ENCODE measurements at regions not wholly inside any gene's neighbourhood (a gene's known extent, or its start where the extent isn't known, plus 50 kb on each side); places are given as distances from the start of the nearest gene placed in this dataset.

DNA sequence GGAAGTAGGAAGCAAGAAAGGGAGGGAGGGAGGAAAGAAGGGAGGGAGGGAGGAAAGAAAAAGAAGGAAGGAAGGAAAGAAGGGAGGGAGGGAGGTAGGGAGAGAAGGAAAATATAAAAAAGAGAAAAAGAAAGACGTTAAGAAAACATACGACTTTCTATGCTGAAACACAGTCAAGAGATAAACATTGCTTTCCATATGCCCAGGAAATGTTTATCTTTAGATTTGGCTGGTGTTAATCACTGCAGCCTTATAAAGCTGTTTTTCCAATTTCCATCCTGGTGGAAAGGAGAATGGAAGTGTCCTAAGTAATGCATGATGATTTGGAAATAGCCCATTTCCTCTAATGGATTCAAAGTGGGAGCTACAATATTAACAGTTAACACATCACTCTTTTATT is 524.3 kb downstream of the MTRR start:
- no peak for DNase-seq (ENCODE audit: low spot score)
- TF ChIP-seq, protein P1, sequence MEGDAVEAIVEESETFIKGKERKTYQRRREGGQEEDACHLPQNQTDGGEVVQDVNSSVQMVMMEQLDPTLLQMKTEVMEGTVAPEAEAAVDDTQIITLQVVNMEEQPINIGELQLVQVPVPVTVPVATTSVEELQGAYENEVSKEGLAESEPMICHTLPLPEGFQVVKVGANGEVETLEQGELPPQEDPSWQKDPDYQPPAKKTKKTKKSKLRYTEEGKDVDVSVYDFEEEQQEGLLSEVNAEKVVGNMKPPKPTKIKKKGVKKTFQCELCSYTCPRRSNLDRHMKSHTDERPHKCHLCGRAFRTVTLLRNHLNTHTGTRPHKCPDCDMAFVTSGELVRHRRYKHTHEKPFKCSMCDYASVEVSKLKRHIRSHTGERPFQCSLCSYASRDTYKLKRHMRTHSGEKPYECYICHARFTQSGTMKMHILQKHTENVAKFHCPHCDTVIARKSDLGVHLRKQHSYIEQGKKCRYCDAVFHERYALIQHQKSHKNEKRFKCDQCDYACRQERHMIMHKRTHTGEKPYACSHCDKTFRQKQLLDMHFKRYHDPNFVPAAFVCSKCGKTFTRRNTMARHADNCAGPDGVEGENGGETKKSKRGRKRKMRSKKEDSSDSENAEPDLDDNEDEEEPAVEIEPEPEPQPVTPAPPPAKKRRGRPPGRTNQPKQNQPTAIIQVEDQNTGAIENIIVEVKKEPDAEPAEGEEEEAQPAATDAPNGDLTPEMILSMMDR (conservative IDR thresholded peaks at IDR 0.05; ENCODE audit: low read depth), result no peak
- POLR2A ChIA-PET (ENCODE audit: low non-redundant PET), result no interaction called here
- CTCF ChIA-PET, result no interaction called here
- no peak overlapping the region for H3K27ac ChIP-seq

DNA sequence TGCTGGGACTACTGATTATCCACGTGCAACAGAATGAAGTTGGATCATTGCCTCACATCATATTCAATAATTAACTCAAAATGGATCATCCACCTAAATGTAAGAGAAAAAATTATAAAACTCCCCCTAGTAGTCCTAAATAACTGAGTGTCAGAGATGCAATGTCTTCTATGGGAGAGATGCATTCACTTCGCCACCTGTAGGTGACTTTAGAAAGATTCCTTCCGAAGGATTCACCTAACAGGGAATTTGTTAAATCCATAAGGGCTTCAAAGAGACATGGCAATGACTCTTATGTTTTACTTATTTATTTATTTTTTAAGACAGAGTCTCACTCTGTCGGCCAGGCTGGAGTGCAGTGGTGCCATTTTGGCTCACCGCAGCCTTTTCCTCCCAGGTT is 526.0 kb downstream of the MTRR start:
- no peak overlapping the region for H3K27ac ChIP-seq
- DNase-seq (ENCODE audit: low spot score), result no peak
- ChIA-PET POLR2A (ENCODE audit: low non-redundant PET) (no interaction called here), CTCF (no interaction called here)
- TF ChIP-seq, protein P1 (conservative IDR thresholded peaks at IDR 0.05; ENCODE audit: low read depth), result no peak

DNA sequence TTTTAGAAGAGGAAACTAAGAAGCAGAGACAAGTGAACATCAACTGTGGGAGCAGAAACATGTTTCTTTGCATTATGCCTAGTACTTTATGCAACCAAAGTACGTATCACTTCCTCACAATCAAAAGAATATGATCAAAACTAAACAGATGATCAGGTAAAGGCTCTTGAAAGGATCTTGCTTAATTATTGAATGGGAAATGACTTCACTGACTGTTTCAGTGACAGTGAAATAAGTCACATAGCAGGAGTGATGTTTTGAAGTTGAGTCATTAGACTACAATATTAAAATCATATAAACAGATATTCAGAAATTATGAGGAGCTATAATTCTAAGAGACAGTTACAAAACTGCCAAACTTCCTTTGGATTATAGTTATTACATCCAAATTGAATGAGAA is 527.3 kb downstream of the MTRR start:
- ChIA-PET CTCF (interaction anchor here (0.6 kb wide), 1 partner anchor 103 kb away, joined by 3 read pairs; no protein-coding TSS in a partner anchor), POLR2A (ENCODE audit: low non-redundant PET) (interaction anchor here (0.7 kb wide), 1 partner anchor 290 kb away, joined by 3 read pairs; no protein-coding TSS in a partner anchor)
- TF ChIP-seq, protein P1 (conservative IDR thresholded peaks at IDR 0.05; ENCODE audit: low read depth), result no peak
- H3K27ac ChIP-seq, result no peak overlapping the region
- no peak for DNase-seq (ENCODE audit: low spot score)

DNA sequence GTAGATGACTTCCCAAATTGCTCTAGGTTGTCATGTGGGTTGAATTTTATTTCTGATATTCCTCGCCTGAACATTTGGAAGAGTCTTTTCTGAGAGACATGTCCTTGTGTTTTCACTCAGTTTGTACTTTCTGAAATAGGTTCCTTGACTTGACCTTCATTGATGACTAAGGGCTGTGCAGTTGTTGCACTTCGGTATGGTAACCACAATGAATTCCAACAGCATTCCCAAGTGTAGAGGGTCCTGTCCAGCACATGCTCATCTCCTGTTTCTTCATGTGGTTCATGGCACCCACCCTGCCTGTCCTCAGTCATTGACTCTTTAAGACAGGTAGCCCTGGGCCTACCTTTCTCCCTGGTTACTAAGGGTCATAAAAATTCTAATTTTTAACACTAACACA is 527.8 kb downstream of the MTRR start:
- no peak for DNase-seq (ENCODE audit: low spot score)
- TF ChIP-seq, protein P1 (conservative IDR thresholded peaks at IDR 0.05; ENCODE audit: low read depth), result no peak
- ChIA-PET POLR2A (ENCODE audit: low non-redundant PET) (interaction anchor here (0.7 kb wide), 1 partner anchor 291 kb away, joined by 3 read pairs; no protein-coding TSS in a partner anchor), CTCF (no interaction called here)
- no peak overlapping the region for H3K27ac ChIP-seq

DNA sequence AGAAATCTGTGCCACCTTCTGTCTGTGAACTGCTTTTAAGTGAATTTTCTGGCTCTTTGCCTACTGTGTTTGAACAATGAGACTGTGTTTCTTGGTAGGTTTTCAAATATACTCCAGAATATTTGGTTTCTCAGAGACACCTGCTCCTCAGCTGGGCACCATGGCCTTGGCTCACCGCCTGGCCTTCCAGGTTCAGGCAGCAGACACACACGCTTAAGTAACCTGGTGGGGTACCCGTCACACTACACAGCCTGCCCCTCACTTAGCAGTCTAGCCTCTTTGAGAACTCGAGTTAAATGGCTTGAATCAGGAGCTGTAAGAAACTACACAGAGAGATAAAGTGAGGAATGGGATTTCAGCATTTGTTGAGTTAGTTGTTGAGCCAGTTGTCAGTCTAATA is 530.5 kb downstream of the MTRR start:
- TF ChIP-seq, protein P1 (conservative IDR thresholded peaks at IDR 0.05; ENCODE audit: low read depth), result no peak
- DNase-seq (ENCODE audit: low spot score), result no peak
- no peak overlapping the region for H3K27ac ChIP-seq
- POLR2A ChIA-PET (ENCODE audit: low non-redundant PET), result no interaction called here
- CTCF ChIA-PET, result no interaction called here

DNA sequence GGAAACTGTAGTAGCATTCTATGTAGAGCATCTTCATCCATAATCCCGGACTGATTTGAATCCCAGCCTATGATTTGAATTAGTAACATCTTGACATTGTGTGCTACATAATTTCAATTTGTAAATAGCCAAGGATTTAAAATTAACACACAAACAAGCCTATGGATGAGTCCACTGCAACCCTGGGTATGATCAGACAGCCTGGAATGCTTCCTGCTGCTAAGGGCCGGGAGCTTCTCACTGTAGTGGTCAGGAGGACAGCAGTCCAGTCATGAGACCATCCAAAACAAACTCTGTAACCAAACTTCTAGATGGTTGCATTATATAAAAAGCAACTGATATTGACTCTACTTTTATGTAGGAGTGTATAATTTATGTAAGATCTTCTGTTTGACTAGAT is 539.3 kb downstream of the MTRR start:
- no peak overlapping the region for H3K27ac ChIP-seq
- ChIA-PET POLR2A (ENCODE audit: low non-redundant PET) (no interaction called here), CTCF (no interaction called here)
- TF ChIP-seq, protein P1 (conservative IDR thresholded peaks at IDR 0.05; ENCODE audit: low read depth), result no peak
- no peak for DNase-seq (ENCODE audit: low spot score)

DNA sequence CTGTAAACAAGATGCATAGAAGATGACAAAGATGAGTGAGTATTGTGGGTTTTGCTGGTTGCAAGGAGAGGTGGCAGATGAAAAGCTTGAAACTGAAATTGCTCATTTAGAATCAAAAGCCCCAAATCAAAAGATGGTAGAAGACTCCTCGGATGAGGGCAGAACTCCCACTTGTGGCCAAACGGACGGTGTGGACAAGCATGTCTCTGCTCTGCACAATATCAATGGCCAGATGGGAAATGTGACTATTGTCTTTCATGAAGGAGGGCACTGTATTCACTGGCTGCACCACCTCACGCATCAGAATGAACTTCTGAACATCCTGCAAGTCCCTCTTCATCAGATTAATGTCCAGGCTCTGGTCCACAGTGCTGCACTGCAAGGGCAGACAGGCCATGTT is 541.7 kb downstream of the MTRR start:
- ChIA-PET CTCF (interaction anchor here (0.6 kb wide), 1 partner anchor 1247 kb away, joined by 4 read pairs; no protein-coding TSS in a partner anchor), POLR2A (ENCODE audit: low non-redundant PET) (no interaction called here)
- DNase-seq (ENCODE audit: low spot score), result no peak
- H3K27ac ChIP-seq, result no peak overlapping the region
- TF ChIP-seq, protein P1 (conservative IDR thresholded peaks at IDR 0.05; ENCODE audit: low read depth), result no peak
